ENCODE measurements at regions not wholly inside any gene's neighbourhood (a gene's known extent, or its start where the extent isn't known, plus 50 kb on each side); places are given as distances from the start of the nearest gene placed in this dataset.
"Not testable (repeated sequence)": the region's sequence is repeated elsewhere in the genome, so short reads cannot be mapped to it uniquely, and the experiment has no call there.

DNA sequence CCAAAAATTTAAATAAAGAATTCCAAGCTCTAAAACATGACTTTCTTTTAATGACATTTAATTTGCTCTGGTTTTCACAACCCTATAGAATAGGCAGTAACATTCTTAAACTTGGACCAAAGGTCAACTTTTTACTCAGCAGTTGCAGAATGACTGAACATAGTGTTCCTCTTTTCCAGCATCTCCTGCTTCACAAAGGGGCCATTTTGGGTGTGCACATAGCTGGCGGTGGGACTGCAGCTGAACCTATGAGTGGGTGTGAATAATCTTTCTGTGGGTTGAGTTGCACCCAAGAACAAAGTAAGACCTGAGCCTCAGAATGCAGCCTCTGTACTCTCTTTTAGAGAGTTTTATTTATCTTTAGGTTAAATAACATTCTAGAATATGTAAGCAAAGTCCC, 96.9 kb upstream of the HAPLN1 start:
- DNase-seq: no peak
- in situ Hi-C loops (cut with MboI; ENCODE audit: low pct_unique_long_range_greater_than_20kb, low sequenced_read_pairs): no loop called here

GRCh38 chr5:83815661-83816060, 95.0 kb upstream of the HAPLN1 start:
- DNase-seq: no peak
- in situ Hi-C loops (cut with MboI; ENCODE audit: low pct_unique_long_range_greater_than_20kb, low sequenced_read_pairs): no loop called here

DNA sequence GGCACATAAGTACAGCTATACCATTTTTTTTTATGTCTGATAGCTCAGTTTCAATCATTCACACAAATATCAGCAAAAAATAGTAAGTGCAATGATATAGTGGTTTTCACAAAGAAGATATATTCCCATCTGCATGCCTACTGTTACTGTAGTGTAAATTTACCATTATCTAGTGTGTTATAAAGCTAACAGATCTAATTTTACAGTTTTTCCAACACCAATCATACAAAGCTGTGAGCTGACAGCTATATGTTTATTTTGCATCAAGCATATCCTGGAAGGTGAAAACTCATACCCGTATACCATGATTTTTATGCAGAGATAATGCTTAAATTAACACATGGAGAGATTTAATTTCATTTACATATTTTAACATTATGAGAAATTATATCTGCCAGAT, 89.9 kb upstream of the HAPLN1 start:
- in situ Hi-C loops (cut with MboI; ENCODE audit: low pct_unique_long_range_greater_than_20kb, low sequenced_read_pairs): no loop called here

DNA sequence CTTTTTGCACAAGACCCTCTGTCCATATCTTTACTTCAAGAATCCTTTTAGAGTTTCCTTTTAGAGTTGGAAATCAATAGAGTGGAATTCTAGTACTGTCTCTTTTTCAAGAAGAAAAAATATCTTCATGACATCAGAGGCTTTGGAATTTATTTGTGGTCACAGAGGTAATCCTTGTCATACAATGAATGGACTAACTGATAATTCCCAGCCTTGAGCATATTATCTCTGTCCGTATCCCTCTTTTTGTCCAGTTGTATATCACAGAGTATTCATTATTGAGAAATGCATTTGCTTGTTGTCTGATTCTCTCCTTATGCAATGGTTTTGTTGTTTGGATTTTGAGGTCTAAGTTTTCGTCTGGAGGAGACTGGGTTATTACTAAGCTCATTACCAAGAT, 82.0 kb upstream of the HAPLN1 start:
- in situ Hi-C loops (cut with MboI; ENCODE audit: low pct_unique_long_range_greater_than_20kb, low sequenced_read_pairs): no loop called here
- no peak for DNase-seq

More for the DNA sequence above, 89.9 kb upstream of the HAPLN1 start:
- DNase-seq: no peak

DNA sequence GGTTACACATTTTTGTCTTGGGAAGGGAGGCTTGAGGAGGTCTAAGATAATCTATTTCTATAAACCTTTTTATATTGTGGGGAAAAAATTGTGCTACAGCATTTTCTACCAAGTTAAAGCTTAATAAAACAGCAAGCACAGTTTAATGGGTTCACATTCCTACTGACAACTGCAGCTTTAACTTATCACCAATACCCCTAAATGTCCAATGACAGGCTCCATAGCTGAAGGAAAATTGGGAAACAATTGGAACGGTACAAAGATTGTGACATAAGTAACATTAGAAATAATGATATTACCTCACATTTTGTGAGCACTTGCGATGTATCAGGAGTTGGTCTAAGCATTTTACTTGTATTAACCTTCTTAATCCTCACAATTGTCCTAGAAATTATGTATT, 79.5 kb upstream of the HAPLN1 start:
- no peak for DNase-seq
- in situ Hi-C loops (cut with MboI; ENCODE audit: low pct_unique_long_range_greater_than_20kb, low sequenced_read_pairs): no loop called here

DNA sequence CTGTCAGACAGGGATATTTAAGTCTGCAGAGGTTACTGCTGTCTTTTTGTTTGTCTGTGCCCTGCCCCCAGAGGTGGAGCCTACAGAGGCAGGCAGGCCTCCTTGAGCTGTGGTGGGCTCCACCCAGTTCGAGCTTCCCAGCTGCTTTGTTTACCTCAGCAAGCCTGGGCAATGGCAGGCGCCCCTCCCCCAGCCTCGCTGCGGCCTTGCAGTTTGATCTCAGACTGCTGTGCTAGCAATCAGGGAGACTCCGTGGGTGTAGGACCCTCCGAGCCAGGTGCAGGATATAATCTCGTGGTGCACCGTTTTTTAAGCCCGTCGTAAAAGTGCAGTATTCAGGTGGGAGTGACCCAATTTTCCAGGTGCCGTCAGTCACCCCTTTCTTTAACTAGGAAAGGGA, 78.4 kb upstream of the HAPLN1 start:
- in situ Hi-C loops (cut with MboI; ENCODE audit: low pct_unique_long_range_greater_than_20kb, low sequenced_read_pairs); DNase-seq: not testable (repeated sequence)

- in situ Hi-C loops (cut with MboI; ENCODE audit: low pct_unique_long_range_greater_than_20kb, low sequenced_read_pairs): no loop called here
- DNase-seq: no peak
Measured at GRCh38 chr5:83789371-83789770, 68.7 kb upstream of the HAPLN1 start.

DNA sequence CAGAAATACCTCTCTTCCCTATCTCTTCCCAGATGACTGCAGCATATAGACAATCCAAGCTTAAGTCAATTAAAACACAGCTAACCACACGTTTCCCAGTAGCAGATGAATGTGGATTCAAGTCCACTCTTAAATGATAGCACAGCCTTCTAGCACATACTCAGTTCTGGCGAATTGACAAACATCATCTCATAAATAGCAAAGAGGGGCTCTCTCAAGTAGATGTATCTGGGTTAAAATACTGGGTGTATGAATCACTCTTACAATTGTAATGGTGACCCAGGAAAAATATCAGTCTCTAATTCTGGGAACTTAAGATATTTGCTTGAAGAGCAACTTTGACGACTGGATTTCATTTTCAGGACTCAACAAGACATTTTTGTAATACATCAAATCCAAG, 67.0 kb upstream of the HAPLN1 start:
- in situ Hi-C loops (cut with MboI; ENCODE audit: low pct_unique_long_range_greater_than_20kb, low sequenced_read_pairs): no loop called here
- DNase-seq: no peak

GRCh38 chr5:83785176-83785668, 64.6 kb upstream of the HAPLN1 start:
- DNase-seq: no peak
- in situ Hi-C loops (cut with MboI; ENCODE audit: low pct_unique_long_range_greater_than_20kb, low sequenced_read_pairs): no loop called here

GRCh38 chr5:83780699-83781350, 60.2 kb upstream of the HAPLN1 start:
- no peak for DNase-seq
- in situ Hi-C loops (cut with MboI; ENCODE audit: low pct_unique_long_range_greater_than_20kb, low sequenced_read_pairs): no loop called here

GRCh38 chr5:83777856-83778255, 57.2 kb upstream of the HAPLN1 start:
- in situ Hi-C loops (cut with MboI; ENCODE audit: low pct_unique_long_range_greater_than_20kb, low sequenced_read_pairs): no loop called here
- no peak for DNase-seq

DNA sequence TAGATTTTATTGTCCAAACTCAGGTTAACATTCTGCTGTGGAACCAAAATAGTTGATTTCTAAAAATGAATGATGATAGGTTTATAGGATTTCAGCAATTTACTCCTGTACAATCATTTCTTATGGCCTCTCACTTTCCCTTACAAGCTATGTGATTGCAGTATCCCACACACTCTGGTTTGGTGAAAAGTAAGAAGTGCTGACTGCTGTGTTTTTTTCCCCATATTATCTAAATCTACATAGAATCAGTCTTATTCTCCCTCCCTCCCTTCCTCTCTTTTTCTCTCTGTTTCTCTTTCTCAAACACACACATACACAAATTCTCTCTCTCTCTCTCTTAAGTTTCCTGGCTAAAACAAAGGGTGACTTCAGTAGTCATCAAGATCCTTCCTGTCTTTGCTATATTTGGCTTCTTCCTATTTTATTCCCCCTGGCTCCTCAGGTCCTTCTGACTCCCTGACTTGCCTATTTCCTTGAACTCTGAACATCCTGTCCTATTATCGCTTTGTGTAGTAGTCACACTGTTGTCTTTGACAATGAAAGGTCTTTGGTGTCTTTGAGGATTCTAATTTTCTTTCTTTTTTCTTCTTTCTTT, 55.9 kb upstream of the HAPLN1 start:
- no peak for DNase-seq
- in situ Hi-C loops (cut with MboI; ENCODE audit: low pct_unique_long_range_greater_than_20kb, low sequenced_read_pairs): no loop called here
